GM21723 (cell line): ENCODE measurements at regions not wholly inside any gene's neighbourhood (a gene's known extent, or its start where the extent isn't known, plus 50 kb on each side); places are given as distances from the start of the nearest gene placed in this dataset.
"Not testable (repeated sequence)": the region's sequence is repeated elsewhere in the genome, so short reads cannot be mapped to it uniquely, and the experiment has no call there.

ENCODE experiments used
- ATAC-seq: cut with Tn5 transposase; IDR thresholded peaks from one replicate; pipeline ENCODE4 v1.9.1; 2021; ENCODE audit warnings: mild to moderate bottlenecking, moderate library complexity; ENCODE audit not compliant: unreplicated experiment

GRCh38 chr5:110987573-110987972 is 83.9 kb upstream of the TSLP start:
- not testable (repeated sequence) for ATAC-seq

DNA sequence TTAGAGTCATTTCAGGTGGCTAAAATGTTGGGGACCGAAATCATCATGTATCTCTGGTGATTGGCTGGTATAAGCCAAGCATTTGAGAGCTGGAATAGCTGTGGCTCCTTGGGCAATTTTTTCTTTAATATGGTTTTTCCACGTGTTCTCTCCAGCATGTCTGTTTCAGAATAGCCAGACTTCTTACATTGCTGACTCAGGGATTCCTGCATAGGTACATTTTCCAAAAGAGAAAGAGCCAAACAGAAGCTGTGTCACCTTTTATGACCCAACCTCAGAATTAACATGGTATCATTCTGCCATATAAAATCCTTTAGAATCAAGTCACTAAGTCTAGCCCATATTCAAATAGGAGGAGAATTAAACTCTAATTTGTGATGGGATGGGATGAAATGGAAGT is 74.8 kb upstream of the TSLP start:
- ATAC-seq = no peak

GRCh38 chr5:111002036-111002435 is 69.5 kb upstream of the TSLP start:
- ATAC-seq = no peak

DNA sequence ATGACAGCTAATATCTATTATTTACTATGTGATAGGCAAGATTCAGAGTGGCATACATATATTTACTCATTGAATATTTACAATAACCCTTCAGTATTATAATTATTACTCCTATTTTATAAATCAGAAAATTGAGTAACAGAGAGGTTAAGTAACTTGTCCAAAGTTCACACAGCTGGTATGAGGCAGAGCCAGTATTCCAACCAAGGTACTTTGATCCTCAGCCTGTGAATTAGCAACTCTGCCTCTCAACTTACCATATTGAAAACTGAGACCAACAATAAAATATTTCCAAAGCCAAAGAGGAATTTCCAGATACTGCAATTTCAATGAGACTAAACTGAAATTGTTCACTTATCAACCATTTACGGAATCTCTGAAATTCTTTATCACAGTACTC is 67.9 kb upstream of the TSLP start:
- ATAC-seq = no peak

DNA sequence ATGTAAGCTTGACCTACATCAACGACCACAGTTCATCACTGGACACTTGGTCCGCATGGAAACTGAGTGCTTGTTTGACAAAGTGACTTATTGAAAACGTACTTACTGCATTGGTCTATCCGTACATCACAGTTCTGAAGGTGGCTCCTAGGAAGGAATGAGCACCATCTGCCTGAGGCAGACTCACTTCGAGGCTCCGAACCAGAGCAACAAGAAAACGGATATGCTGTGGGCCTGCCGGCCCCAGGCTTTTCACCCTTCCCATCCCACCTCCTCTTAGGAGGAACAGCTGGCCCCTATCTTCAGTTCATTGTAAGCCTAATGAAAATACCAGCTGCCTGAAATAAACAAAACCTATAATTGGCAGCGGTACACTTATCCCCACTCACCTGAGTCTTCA is 67.2 kb upstream of the TSLP start:
- ATAC-seq = no peak

GRCh38 chr5:111010783-111011182 is 60.7 kb upstream of the TSLP start:
- no peak for ATAC-seq

DNA sequence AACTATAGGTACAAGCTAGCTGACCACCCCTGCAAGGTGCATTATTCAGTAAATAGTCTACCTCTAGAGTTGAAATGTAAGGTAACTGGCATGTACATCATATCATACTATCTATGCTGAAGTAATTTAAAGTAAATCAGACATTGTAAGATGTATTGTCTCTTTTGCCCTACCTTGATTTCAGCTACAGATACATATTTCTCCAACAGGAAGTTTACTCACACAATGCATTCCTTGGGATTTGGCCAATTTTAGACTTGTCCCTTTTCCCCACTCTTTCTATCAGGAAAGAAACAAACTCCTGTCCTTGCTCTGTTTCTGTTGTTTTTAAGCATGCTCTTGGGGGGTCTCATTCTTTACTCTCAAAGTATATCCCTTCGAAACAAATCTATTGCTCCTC is 58.5 kb upstream of the TSLP start:
- ATAC-seq = no peak

DNA sequence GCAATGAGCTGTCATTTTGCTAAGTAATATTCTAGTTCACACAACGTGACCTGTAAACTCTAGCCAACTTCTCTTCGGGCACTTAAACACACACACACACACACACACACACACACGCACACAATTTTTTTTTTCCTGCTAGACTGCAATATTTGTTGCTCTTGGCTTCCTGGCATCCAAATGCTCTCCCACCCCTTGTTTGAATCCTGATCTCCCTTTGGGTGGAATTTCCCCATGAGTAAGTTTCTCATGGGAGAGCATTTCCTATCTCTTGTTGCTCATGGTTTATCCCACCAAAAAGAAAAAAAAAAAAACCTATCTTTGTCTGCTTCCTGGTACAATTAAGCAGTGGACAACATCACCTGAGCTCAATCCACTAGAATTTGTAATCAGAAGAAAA is 54.7 kb upstream of the TSLP start:
- ATAC-seq = no peak

- ATAC-seq = no peak
Measured at GRCh38 chr5:111017731-111018130, 53.8 kb upstream of the TSLP start.
